ENCODE measurements at regions not wholly inside any gene's neighbourhood (a gene's known extent, or its start where the extent isn't known, plus 50 kb on each side); places are given as distances from the start of the nearest gene placed in this dataset.

DNA sequence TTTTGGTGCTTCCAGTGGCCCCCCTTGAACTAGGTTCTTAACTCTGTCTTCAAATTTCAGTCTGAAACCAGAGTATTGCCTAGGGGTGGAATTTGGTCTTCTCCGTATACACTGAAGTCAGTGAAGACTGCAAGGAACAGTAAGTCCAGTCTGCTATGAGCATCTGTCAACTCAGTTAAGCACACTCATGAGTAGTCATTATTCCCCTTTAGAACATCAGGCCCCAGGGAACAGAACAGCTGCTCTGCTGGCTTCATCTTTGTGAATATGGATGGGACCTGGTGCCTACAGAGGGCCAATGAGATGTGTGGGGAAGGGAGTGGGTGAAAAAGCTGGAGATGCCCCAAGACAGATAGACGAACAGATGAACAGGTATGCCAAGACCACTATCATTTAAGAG lies 85.2 kb upstream of the PRR23C start:
- no peaks in the 10 kb centered on the region for H4K20me1 ChIP-seq (ENCODE audit: insufficient read depth, low read length)
- in situ Hi-C loops (cut with HindIII; ENCODE audit: extremely low pct_ligation_motif_present, low pct_unique_long_range_greater_than_20kb) (no loop called here), intact Hi-C loops (cut with micrococcal nuclease; ENCODE audit: unreplicated experiment) (no loop called here)
- H3K4me1 ChIP-seq (ENCODE audit: insufficient read depth, low read length): no peaks in the 10 kb centered on the region
- 13% methylated on average over 2 of the region's 2 CpGs for WGBS (ENCODE audit: low lambda C conversion rate)
- ATAC-seq: no peak
- H3K9ac ChIP-seq (ENCODE audit: insufficient read depth, low read depth, low read length): no peak overlapping the region
- no peaks in the 10 kb centered on the region for H3K36me3 ChIP-seq (replicated peaks in 1 of 2; ENCODE audit: control insufficient read depth in 1 of 2, insufficient read depth in 2 of 2, low read length in 2 of 2)
- TF ChIP-seq ZSCAN21 (CRISPR knock-in tag; IDR thresholded peaks at IDR 0.05; ENCODE audit: borderline replicate concordance) (no peak), FIP1L1 (IDR thresholded peaks at IDR 0.05; ENCODE audit: borderline replicate concordance, insufficient read depth, low read depth, low read length) (no peak), ONECUT2 (CRISPR knock-in tag; IDR thresholded peaks at IDR 0.05) (no peak)
- TF ChIP-seq, protein P1, sequence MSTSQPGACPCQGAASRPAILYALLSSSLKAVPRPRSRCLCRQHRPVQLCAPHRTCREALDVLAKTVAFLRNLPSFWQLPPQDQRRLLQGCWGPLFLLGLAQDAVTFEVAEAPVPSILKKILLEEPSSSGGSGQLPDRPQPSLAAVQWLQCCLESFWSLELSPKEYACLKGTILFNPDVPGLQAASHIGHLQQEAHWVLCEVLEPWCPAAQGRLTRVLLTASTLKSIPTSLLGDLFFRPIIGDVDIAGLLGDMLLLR (CRISPR knock-in tag; IDR thresholded peaks at IDR 0.05): no peak
- no peak for DNase-seq (ENCODE audit: low spot score)
- BruUV-seq (replicated peaks): no TSS peak
- CTCF ChIA-PET (ENCODE audit: low intra/inter-chr PET ratio, low total read pairs): no interaction called here
- POLR2A ChIA-PET: no interaction called here
- H3K4me2 ChIP-seq (ENCODE audit: low read depth, low read length): no peak overlapping the region
- H3K79me2 ChIP-seq (ENCODE audit: insufficient read depth, low read length): no peaks in the 10 kb centered on the region
- H3K27me3 ChIP-seq (ENCODE audit: control insufficient read depth in 1 of 2, insufficient read depth in 2 of 2, low read length in 2 of 2): no peaks in the 10 kb centered on the region
- FAIRE-seq: no peak
- H2AFZ ChIP-seq (ENCODE audit: low read length): no peak overlapping the region
- H3K4me3 ChIP-seq (replicated peaks in 1 of 3; ENCODE audit: insufficient read depth in 1 of 3, low read depth in 2 of 3, low read length in 3 of 3): no peak overlapping the region
- no peak overlapping the region for H3K27ac ChIP-seq (ENCODE audit: extremely low read length, insufficient read depth, low read length)
- no peaks in the 10 kb centered on the region for H3K9me3 ChIP-seq (ENCODE audit: low read length)

DNA sequence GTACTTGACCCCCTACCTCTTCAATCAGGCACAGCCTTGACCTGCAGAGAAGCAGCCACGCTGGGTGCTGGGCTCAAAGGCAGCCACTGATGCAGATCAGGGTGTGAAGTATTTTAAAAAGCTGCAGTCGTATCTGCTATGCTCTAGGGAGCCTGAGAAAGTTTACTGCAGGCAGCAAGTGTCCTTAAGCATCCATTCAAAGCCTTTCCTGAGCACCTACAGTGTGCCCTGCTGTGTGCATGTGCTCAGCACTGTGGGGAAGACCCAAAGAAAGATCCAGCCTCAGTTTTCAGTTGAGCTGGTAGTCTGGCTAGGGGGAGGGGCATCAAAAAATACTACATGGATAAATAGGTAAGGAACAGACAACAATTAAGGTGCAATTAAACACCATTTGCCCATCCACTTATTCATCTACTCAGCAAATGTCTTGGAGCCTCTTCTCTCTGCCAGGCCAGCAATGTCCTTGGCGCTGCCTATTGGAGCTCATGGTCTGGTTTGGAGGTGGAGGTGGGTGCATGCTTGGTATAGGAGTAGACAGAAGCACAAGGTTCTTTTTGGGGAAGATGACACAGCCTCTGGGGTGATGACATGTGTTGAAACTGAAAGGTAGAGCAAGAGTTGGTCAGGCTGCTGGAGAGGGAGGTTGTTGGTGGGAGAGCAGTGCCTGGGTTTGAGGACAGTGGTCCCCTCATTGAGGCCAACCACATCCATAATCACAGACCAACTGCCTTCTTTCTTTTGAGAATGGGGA lies 85.9 kb upstream of the PRR23C start:
- BruUV-seq (replicated peaks): no TSS peak
- H3K9ac ChIP-seq (ENCODE audit: insufficient read depth, low read depth, low read length): no peak overlapping the region
- intact Hi-C loops (cut with micrococcal nuclease; ENCODE audit: unreplicated experiment): no loop called here
- H3K4me2 ChIP-seq (ENCODE audit: low read depth, low read length): no peak overlapping the region
- H3K79me2 ChIP-seq (ENCODE audit: insufficient read depth, low read length): no peaks in the 10 kb centered on the region
- CTCF ChIA-PET (ENCODE audit: low intra/inter-chr PET ratio, low total read pairs): no interaction called here
- 6% methylated on average over 3 of the region's 3 CpGs for WGBS (ENCODE audit: low lambda C conversion rate)
- DNase-seq (ENCODE audit: low spot score): no peak
- H3K9me3 ChIP-seq (ENCODE audit: low read length): no peaks in the 10 kb centered on the region
- H2AFZ ChIP-seq (ENCODE audit: low read length): no peak overlapping the region
- no peak overlapping the region for H3K27ac ChIP-seq (ENCODE audit: extremely low read length, insufficient read depth, low read length)
- H3K4me1 ChIP-seq (ENCODE audit: insufficient read depth, low read length): no peaks in the 10 kb centered on the region
- H3K36me3 ChIP-seq (replicated peaks in 1 of 2; ENCODE audit: control insufficient read depth in 1 of 2, insufficient read depth in 2 of 2, low read length in 2 of 2): no peaks in the 10 kb centered on the region
- H3K4me3 ChIP-seq (replicated peaks in 1 of 3; ENCODE audit: insufficient read depth in 1 of 3, low read depth in 2 of 3, low read length in 3 of 3): no peak overlapping the region
- ATAC-seq: no peak
- TF ChIP-seq, protein P2, sequence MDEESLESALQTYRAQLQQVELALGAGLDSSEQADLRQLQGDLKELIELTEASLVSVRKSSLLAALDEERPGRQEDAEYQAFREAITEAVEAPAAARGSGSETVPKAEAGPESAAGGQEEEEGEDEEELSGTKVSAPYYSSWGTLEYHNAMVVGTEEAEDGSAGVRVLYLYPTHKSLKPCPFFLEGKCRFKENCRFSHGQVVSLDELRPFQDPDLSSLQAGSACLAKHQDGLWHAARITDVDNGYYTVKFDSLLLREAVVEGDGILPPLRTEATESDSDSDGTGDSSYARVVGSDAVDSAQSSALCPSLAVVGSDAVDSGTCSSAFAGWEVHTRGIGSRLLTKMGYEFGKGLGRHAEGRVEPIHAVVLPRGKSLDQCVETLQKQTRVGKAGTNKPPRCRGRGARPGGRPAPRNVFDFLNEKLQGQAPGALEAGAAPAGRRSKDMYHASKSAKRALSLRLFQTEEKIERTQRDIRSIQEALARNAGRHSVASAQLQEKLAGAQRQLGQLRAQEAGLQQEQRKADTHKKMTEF (CRISPR knock-in tag; IDR thresholded peaks at IDR 0.05): no peak
- TF ChIP-seq FOXP1 (IDR thresholded peaks at IDR 0.05): no peak
- TF ChIP-seq FOXP1 (CRISPR knock-in tag; IDR thresholded peaks at IDR 0.05): no peak
- TF ChIP-seq, protein P3, sequence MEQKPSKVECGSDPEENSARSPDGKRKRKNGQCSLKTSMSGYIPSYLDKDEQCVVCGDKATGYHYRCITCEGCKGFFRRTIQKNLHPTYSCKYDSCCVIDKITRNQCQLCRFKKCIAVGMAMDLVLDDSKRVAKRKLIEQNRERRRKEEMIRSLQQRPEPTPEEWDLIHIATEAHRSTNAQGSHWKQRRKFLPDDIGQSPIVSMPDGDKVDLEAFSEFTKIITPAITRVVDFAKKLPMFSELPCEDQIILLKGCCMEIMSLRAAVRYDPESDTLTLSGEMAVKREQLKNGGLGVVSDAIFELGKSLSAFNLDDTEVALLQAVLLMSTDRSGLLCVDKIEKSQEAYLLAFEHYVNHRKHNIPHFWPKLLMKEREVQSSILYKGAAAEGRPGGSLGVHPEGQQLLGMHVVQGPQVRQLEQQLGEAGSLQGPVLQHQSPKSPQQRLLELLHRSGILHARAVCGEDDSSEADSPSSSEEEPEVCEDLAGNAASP (CRISPR knock-in tag; IDR thresholded peaks at IDR 0.05; ENCODE audit: borderline replicate concordance): no peak
- TF ChIP-seq DPF2 (CRISPR knock-in tag; IDR thresholded peaks at IDR 0.05; ENCODE audit: borderline replicate concordance, low read depth): no peak
- TF ChIP-seq HDAC6 (IDR thresholded peaks at IDR 0.05; ENCODE audit: low read depth, low read length): no peak
- TF ChIP-seq KDM5A (IDR thresholded peaks at IDR 0.05; ENCODE audit: borderline replicate concordance, low read length): no peak
- TF ChIP-seq ZNF724P (CRISPR knock-in tag; IDR thresholded peaks at IDR 0.05; ENCODE audit: borderline replicate concordance): no peak
- in situ Hi-C loops (cut with HindIII; ENCODE audit: extremely low pct_ligation_motif_present, low pct_unique_long_range_greater_than_20kb): no loop called here
- H3K27me3 ChIP-seq (ENCODE audit: control insufficient read depth in 1 of 2, insufficient read depth in 2 of 2, low read length in 2 of 2): no peaks in the 10 kb centered on the region
- FAIRE-seq: no peak
- POLR2A ChIA-PET: no interaction called here
- no peaks in the 10 kb centered on the region for H4K20me1 ChIP-seq (ENCODE audit: insufficient read depth, low read length)
